ENCODE measurements at regions not wholly inside any gene's neighbourhood (a gene's known extent, or its start where the extent isn't known, plus 50 kb on each side); places are given as distances from the start of the nearest gene placed in this dataset.

DNA sequence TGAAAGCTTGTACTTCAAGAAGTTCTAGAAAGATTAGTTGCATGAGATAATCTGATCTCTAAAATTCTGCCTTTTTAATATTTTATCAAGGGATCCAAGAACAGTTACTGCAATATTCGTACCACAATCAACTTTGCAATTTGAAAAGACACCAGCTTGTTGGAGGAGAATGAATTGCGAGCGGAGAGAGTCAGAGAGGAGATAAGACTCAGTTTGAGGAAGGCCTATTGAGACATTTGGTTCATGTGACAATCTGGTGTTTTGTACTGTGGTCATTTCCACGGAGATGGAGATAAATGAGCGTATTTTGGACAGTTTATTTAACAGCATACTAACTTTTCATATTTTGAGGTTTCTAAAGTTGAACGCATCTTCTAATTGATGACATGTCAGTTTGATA, 1276.0 kb downstream of the EFNB2 start:
- no peak for DNase-seq

DNA sequence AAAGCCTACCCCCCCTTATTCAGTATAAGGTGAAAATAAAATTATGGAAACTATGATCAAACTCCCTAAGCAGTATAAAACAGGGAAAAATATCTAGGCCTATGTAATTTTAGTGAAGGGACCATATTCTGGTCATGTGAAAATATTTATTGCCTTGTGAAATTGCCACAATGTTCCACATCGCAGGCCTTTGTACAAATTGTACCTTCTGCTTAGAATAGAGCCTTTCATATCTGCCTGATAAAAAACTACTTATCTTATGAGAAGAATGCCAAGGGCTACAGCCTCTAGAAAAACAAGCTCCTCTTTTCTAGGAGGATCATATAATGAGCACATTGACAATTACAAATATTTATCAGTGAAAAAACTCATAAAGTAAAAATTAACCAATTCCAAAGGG, 1280.0 kb downstream of the EFNB2 start:
- DNase-seq, result no peak

DNA sequence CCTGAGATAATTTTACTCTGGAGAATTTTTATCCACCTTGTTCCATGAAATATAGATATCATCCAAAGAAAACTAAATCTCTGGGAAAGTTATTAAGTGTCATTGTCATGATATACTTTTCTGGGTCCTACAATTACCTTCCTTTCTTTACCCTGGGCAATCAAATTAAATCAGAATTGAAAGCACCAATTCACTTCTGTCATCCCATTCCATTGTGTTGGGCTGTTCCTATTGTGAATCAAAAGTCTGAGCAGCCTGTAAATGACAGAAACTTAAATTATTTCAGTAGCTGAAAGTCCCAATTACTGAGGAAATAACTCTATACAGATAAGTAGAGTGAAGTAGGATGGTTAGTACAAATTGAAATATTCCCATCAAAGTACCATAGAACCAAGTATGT, 1284.2 kb downstream of the EFNB2 start:
- no peak for DNase-seq

DNA sequence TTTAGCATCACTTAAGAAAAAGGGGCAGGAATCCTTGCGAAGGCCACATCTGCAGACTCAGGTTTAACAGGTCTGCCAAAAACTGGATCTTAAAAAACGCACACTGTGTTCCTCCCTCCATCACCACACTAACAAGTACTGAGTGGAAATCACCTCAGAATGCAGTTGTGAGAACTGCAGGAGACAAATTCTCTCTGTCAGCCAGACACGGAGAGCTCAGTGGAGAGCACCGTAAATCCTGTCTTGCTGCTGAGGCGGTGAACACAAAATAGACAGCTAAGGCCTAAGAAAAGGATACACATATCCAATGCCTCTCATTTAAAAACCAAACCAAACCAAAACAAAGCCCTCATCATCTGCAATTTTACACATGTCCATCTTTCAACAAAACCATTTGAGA, 1287.6 kb downstream of the EFNB2 start:
- no peak for DNase-seq

DNA sequence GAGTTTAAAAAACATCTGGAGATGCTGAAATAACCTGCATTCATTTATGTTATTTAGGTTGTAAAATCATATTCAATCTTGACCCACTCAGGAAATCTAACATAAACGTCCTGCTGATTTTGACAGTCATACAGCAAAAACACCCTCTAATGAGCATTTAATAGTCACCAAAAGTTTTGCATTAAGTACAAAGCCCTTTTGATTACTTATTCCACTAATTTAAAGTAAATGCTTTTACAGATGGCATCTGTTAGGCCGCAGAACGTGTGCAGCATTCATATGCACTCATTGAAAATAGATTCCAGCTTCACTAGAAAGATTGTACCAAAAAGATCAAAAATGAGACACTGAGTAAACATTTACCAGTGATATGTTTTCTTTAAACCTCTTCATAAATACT, 1295.1 kb downstream of the EFNB2 start:
- no peak for DNase-seq

DNA sequence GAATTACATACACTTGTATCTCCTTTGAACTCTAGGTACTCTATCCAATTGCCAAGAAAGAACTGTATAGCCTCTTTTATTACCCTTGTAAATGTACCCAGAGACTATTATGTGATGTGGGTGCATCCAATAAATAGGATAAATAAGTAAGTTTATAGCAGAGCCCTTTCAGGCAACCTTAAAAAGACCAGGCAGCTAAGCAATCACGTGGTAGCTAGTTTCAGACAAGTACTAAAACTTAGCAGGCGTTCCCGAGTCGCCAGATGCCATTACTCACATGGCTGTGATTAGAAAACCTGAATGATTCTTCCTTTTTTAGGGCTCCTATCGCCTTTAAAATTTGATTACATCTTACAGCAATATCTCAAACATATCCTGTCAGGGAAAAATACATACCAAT, 1303.0 kb downstream of the EFNB2 start:
- no peak for DNase-seq

DNA sequence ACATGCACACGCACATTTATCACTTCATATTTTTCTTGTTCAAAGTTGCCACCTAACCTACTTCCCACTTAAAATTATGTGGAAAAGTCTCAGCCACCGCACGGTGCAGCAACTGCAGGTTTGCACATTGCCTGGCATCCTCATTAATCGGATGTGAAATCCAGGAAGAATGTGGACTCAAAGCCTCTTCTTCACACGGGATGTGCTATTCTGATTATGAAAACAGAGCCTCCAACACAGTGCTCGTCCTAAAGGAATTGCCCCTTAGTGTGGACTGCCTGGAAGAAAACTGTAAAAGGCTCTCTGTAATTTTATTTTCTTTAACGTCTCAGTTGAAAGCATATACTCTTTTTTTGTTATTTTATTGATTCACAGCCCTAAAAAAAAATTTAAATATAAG, 1303.5 kb downstream of the EFNB2 start:
- no peak for DNase-seq

DNA sequence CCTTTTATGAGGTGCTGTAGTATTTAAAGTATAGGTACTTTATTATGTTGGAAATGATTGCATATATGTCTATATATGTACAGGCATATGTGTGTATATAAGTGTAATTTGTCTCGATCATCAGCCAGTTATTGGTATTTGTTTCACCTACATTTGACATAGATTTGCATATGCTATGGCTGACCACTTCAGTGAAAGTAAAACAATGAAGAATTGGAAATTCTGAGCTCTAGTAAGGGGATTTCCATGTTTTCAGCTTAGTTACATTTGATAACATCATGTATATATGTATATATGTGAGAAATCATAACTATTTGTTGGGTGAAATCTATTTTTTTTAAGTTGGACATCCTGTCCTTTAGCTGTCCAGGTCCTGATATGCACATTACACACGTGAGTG, 1303.9 kb downstream of the EFNB2 start:
- no peak for DNase-seq

DNA sequence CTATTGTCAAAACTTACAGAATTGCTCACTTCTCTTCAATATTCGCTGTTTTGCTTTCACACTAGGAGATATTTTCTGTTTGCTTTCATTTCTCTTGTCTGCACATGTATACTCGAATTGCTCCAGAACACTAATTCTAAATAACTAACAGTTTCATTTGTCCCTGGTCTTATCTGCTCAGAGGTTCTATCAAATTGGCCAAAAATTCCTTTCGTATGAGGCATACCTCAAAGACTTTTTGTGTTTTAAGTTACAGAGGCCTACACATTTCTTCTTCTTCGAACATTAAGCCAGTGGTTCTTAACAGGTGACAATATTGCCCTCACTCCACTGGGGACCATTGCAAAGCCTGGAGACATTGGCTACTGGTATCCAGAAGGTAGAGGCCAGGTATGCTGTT, 1314.6 kb downstream of the EFNB2 start:
- no peak for DNase-seq

DNA sequence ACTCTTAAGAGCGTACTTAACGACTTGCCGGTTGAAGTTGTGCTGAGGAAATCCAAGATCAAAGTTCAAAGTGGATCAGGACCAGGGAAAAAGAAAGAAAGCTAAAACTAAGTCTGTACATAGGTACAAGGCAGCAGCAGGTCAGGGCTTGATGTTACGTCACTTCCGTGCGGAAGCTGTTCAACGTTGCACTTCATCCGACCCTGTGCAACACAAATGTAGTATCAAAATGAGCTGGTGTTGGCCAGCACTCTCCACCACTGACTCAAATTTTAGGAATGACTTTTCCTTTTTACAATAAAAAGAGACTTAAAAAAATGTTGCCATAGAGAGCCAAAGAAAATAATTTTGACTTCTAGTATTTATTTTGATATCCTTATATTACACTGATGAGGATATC, 1315.4 kb downstream of the EFNB2 start:
- no peak for DNase-seq

DNA sequence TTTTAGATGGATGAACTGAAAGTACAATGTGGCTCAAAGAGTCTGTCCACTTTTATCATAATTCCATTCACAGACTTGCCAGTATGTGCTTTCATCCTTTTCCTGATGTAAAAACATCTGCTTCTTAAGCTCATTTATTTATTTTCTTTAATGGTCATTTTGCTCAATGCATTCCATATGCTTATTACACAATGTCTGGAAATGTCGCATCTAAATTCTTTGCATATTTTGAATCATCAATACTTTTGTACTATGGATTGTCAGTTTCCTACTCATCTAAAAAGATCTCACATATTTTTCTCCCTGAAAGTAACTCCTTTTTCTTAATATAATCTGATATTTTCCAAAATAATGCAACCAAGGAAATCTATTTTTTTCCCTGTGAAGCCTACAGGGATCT, 1315.8 kb downstream of the EFNB2 start:
- DNase-seq, result no peak

DNA sequence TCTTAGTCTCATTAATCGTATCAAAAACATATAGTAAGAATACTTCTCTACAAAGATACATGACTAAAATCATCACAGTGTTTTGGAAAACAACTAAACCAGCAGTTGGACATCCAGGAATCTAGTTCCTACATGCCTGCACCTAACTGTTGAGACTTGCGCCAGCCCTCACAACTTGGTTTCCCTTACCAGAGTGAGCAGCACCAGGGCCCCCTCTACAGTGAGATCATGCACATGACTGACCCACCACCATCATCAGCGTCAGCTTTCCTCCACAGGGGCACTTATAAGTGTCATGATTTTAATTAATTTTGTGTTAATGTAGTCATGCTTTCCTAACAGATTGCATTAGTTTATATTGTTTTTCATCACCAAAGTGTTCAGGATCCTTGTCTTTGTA, 1322.0 kb downstream of the EFNB2 start:
- no peak for DNase-seq

DNA sequence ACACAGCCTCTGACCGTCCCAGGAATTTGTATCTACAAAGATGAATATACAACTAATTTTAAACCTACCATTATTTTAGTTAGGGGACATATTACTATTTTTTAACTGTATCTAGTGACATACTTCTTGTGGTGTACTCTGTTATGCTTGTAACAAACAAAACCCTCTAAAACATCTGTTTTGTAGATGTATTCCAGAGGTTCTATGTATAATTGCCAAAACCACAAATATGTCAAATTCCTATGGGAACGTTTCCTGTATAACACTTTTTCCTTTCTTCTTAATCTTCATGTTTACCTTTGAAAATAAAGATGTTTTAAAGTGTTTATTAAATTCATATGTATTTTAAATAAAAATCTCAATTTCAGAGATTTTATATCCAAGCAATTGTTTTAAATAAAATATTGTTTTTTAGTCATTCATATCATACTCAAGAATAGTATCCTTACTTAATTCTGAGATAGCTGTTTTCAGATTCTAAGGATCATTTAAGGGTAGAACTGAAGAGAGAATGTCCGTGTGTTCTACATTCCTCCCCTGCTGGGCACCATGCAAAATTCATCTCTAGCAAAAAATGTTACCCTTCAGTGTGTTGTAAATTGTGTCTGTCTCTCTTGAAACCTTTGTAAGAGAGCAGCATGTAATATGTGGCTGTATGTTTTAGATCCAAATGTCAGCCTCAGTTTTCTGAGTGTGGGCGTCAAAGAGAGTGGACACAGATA, 1327.7 kb downstream of the EFNB2 start:
- DNase-seq, result no peak

DNA sequence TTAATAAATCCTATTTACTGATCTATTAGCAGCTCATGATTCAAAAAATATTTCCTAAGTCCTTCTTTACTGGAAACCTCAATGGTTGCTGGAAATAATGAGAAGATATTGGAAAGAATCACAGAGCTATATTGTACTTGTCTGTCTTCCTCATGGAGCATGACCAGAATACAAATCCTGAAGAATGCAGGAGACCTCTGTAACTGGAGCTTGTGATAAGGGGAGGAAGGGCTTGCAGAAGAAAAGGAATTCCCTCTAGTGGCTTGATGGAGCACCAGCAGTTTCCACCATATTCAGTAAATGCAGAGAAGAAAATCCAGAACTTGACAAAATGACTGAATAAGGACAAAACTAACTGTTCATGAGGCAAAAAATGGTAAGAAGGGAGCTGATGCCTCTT, 1333.1 kb downstream of the EFNB2 start:
- DNase-seq, result no peak

DNA sequence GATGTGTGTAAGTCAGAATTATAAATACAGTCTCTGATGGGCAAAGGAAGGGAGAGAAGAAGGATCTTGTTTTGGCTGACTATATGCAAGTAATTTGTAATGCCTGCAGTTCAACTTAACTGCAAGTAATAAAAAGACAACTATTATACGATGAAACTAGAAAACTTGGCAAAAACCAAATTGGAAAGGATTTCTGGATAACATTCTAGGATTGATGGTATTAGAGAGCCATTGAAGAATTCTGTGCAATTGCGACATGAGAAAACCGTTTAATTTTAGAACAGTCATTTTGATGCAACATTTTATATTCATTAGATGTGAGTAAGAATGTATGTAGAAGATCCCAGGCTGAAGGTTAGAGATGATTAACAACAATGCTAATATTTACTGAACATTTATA, 1334.1 kb downstream of the EFNB2 start:
- DNase-seq, result no peak

DNA sequence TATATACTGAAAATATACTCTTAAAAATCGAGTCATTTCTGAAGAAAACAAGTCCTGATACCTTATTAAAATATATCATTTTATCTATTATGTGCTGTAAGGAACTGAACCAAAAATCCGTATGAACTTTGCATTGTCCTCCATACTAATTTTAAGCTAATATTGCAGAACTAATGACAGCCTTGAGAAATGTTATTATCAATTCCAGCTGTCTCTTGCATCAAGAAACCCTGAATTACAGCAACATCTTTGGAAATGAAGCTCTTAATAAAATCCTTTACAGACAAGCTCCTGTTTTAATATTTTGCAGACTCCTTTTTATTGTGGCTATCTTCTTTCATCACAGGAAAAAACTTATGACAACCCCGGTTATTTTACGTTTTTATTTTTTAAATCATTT, 1335.3 kb downstream of the EFNB2 start:
- no peak for DNase-seq

DNA sequence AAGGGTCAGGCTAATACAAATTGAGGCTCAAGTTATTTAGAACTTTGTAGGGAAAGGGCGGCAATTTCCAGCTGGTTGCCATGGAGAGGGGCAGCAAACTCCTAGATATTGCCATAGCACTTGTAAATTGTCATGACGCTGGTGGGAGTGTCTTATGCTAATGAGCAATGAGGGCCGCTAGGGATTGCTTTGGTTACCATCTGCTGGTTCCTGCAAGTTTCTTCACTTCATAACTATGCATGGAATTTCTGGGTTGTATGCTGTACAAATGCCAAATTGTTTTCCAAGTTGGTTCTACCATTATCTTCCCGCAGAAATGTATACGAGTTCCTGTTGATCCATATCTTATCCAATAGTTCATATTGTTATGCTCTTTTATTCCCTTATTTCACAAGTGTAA, 1339.4 kb downstream of the EFNB2 start:
- no peak for DNase-seq

DNA sequence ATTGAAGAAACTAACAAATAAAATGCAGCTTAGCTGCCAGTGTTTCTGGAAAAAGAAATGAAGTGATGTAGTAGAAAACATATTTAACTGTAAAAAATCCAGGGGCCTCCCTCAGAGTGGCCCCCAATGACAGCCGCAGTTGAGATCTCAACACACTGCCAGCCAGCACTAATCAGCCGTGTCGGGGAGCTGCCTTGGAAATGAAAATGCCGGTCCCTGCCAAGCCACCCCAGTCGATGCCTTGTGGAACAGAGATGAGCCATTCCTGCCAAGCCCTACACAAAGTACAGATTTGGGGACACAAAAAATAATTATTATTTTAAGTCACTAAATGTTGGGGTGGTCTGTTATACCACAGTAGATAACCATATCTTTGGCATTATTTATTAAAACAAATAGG, 1342.4 kb downstream of the EFNB2 start:
- no peak for DNase-seq

DNA sequence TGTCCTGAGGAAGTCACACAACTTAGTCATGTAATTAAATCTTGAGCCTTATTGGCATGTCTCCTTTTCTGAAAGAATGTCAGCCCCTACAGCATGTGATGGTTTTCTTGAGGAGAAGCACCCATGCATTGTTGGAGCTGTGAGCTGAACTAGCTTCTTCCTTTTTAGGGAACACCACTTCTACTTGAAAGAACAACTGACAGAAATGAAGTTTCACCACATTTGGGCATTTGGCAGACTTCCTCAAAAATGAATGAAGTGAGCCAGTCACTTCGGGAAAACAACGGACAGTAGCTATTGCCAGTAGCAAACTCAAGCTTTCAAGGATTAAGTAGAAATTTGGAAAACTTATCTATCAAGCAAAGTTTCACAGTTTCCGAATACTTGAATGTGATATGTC, 1351.3 kb downstream of the EFNB2 start:
- no peak for DNase-seq

DNA sequence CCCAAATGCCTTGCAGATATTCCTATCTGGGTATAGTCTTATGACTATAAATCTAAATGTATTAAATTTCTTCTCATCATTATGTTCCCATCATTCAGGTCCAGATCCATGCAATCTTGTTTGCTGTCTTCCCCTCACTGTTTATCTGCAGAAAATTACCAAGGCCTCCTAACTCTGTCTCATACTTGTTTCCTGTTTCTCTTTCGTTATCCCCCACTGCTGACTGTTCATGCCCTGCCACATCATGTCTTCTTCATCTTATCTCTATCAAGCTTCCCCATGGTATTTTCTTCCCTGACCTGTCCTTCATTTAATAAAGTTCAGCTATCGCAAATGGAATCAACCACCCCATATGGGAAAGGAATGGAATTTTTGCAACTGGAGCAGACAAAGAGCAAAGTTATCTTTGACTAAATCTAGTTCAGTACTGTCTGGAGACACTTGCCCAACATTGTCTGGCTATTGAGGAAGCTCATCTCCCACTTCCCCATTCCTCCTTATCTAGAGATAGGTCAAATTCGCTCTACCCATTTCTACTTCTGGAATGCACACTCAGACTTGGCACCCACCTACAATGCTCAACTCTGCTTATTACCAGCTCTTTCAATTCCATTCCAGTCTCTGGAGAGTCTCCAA, 1358.1 kb downstream of the EFNB2 start:
- peak; percentile 85 for DNase-seq

DNA sequence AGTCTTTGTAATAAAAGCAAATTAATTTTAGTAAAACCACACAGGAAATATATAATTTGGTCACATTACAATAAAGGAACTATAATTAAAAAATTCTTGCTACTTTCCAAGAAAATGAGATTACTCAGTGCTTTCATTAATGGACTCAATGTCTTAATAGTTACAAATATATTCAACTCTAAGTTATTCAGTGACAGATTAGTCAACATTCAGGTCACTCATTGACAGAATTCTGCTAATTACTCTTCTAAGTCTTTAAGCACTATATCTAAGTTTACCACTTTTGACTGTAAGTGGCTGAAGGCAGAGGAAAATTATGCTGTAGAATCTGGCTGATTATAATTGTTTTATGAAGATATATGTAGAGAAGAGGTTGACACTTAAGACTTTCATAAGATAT, 1365.0 kb downstream of the EFNB2 start:
- DNase-seq, result no peak

DNA sequence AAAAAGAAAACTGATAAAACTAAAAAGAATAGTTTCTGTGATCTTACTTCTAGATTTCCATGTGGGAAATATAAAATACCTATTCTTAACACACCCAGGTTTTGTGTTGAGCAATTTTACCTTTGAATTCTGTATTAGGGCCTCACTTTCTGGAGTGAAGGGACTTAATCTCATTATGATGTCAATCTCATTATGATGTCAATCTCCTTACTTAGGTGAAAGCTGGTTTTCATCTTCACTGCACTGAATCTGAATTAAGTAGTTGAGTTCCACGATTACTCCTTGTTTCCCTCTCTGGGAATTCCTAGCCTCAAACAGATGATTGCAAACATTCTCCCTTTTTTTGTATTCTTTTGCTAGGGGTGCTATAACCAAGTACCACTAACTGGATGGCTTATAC, 1367.2 kb downstream of the EFNB2 start:
- DNase-seq, result no peak

DNA sequence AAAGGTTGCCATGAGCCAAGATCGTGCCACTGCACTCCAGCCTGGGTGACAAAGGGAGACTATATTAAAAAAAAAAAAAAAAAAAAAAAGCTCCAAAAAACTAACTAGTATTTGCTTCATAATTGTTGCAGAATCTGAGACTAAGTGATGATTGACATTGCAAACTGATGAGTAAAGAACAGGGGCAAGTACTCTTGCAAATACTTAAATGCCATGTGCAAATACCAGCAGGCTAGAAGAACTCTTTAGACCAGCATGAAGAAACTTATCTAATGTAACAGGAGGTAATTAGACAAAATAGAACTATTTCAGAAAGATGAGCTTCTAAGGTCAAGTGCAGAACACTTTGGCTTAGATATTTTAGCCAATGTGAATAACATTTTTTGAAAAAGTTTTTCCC, 1368.1 kb downstream of the EFNB2 start:
- DNase-seq, result no peak

DNA sequence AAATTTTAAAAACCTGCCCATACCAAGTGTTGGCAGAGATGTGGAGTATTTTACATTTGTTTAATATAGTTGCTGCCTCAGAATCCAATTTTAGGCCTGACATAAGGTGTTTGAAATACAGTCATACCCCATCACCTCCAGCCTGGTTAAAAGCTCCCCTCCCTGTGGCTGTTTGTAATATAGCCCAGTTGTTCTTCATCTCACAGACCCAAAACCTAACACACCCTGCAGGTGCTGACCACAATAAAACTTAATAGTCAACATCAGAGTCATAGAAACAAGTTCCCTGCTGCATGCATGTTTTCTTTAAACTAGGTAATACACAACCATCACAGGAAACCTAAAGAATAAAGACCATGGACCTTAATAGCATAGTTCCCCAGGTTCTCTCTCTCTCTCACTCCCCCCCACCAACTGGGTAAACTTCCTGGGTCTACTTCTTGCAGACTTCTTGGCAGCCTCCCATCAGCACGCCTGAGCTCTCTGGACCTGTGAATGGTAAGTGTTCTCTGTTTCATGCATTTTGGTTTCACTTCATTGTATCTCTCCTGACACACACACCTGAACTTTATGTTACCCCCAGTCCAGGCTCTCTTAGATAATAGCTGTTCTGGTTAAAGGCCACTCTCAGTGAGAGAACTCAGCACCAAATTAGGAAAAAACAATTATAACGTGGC, 1369.9 kb downstream of the EFNB2 start:
- DNase-seq, result no peak

DNA sequence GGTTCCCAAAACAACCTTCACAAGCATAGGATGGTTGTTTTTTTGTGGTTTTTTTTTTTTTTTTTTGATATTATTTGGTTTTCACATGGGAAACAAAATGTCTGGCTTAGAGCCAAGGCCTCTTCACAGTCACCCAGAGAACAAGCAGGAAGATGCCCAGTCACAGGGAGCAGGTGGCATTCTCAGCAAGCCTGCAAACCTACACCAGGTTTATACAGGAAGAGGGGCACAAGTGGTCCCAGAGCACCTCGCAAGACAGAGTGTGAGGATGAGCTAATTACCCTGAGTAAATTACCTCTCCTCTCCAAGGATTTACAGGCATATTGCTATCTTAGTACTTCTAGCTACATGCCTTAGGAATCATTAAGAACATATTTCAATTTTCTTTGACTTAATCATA, 1375.6 kb downstream of the EFNB2 start:
- no peak for DNase-seq
